ENCODE measurements at regions not wholly inside any gene's neighbourhood (a gene's known extent, or its start where the extent isn't known, plus 50 kb on each side); places are given as distances from the start of the nearest gene placed in this dataset.
"Not testable (repeated sequence)": the region's sequence is repeated elsewhere in the genome, so short reads cannot be mapped to it uniquely, and the experiment has no call there.

- intact Hi-C loops (cut with DNase I) = no loop called here
- DNase-seq (ENCODE audit: missing footprints) = no peak
- no peak for ATAC-seq
Measured at GRCh38 chr20:51275181-51275580, 252.3 kb upstream of the KCNG1 start.

GRCh38 chr20:51272401-51272800 is 249.5 kb upstream of the KCNG1 start:
- ATAC-seq = no peak
- no peak for DNase-seq (ENCODE audit: missing footprints)
- intact Hi-C loops (cut with DNase I) = no loop called here

DNA sequence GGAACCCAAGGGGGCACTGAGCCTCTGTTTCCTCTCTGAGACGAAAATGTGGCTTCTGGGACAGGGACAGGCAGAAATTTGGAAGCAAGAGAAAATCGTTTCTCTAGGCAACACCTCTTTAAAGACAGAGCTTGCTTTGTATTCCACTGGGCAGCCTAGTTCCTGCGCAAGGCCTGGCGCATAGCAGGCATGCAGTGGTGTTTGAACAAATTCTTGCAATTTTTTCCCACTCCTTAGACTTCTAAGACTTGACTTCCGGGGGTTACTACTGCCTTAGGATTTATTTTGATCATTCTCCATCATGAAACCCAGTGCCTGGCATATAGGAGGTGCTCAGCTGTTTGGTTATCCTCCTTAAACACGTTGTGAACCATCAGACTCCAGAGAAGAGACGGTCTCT is 249.0 kb upstream of the KCNG1 start:
- intact Hi-C loops (cut with DNase I) = no loop called here
- DNase-seq (ENCODE audit: missing footprints) (no peak), ATAC-seq (no peak)

DNA sequence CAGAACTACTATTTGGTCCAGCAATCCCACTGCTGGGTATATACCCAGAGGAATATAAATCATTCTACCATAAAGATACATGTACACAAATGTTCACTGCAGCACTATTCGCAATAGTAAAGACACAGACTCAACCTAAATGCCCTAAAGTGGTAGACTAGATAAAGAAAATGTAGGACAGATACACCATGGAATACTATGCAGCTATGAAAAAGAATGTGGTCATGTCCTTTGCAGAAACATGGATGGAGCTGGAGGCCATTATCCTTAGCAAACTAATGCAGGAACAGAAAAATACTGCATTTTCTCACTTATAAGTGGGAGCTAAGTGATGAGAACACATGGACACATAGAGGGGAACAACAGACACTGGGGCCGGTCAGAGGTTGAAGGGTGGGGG is 248.4 kb upstream of the KCNG1 start:
- ATAC-seq; intact Hi-C loops (cut with DNase I); DNase-seq (ENCODE audit: missing footprints): not testable (repeated sequence)

GRCh38 chr20:51269671-51270070 is 246.8 kb upstream of the KCNG1 start:
- DNase-seq (ENCODE audit: missing footprints) (no peak), ATAC-seq (no peak)
- intact Hi-C loops (cut with DNase I) = no loop called here

DNA sequence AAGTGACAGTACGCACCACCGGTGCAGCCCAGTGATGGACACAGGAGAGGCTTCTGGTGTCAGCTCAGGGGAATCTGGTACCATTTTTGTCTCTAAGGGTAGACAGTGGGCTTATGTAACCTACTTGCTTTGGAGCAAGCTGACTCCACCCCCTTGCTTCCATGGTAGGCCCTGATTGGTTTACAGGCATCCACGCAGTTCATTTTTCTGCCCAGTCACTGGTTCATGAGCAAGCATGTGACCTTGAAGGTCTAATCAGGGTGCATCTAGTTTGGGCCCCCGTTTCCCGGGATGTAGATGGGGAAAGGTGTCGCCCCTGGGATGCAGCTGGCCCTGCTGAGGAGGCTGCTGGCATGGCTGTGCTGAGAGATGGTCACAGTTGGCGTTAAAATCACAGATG is 244.8 kb upstream of the KCNG1 start:
- ATAC-seq (no peak), DNase-seq (ENCODE audit: missing footprints) (no peak)
- intact Hi-C loops (cut with DNase I) = no loop called here

DNA sequence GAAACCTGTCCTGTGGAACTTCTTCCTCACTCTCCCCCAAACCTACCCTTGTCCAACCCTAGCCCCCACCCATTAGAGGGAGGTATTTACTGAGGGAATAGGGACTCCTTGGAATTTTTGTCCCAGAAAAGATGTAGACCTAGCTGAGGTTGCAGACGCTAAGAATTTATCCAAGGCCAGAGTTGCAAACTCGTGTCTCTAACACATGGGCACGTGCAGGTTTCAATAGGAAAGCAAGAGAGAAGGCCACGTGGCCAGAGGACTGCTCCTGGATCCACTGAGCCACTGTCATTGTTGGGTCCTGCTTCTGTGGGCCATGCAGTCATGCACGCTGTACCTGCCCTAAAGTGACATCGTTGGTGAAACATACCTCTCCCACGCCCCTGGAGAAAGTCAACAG is 243.4 kb upstream of the KCNG1 start:
- ATAC-seq (no peak), DNase-seq (ENCODE audit: missing footprints) (no peak)
- intact Hi-C loops (cut with DNase I) = no loop called here

DNA sequence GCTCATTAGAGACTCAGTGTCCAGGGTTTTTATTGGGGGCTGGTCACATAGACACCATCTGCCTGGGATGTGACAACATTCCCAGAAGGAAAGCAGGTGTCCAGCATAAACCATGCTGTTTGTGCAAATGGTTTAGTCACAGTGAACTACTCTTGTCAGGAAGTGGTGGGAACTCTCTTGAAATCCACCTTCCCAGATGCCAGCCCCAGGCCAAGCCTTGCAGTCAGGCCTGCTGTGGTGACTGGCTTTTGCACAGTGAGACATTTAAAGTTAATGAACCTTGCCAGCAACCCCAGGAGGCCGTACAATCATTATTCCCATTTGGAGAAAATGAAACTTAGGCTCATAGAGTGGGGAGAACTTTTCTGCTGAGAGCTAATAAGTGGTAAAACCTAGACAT is 242.5 kb upstream of the KCNG1 start:
- ATAC-seq = no peak
- intact Hi-C loops (cut with DNase I) = no loop called here
- DNase-seq (ENCODE audit: missing footprints) = no peak

- ATAC-seq (no peak), DNase-seq (ENCODE audit: missing footprints) (no peak)
- intact Hi-C loops (cut with DNase I) = no loop called here
Measured at GRCh38 chr20:51262240-51262639, 239.3 kb upstream of the KCNG1 start.

- intact Hi-C loops (cut with DNase I) = no loop called here
- DNase-seq (ENCODE audit: missing footprints) (no peak), ATAC-seq (no peak)
Measured at GRCh38 chr20:51259455-51259854, 236.5 kb upstream of the KCNG1 start.

DNA sequence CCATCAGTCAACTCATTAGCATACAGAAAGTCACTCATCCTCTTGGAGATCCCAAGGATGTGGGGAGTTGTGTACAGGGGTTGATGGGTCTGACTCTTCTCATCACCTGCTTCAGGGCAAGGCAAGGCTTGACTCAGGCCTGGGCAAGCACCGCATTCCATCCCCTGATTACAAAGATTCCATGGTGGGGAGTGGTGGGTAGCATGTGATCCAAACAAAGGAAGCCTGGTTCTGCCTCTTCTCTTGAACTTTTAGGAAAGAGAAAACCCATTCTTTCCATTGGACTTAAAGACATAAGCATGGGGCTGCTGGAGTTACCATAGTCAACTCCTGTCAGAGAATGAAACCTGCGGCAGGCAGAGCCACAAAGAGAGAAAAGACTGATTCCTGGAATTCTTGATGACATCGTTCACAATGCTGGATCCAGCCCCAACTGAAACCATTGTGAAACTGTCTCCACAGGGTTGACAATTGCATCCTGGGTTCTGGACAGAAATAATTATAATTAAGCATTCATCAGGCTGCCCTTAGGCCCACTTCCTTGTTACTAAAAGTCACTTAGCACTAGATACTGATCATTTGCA is 235.8 kb upstream of the KCNG1 start:
- intact Hi-C loops (cut with DNase I) = no loop called here
- ATAC-seq (no peak), DNase-seq (ENCODE audit: missing footprints) (no peak)

DNA sequence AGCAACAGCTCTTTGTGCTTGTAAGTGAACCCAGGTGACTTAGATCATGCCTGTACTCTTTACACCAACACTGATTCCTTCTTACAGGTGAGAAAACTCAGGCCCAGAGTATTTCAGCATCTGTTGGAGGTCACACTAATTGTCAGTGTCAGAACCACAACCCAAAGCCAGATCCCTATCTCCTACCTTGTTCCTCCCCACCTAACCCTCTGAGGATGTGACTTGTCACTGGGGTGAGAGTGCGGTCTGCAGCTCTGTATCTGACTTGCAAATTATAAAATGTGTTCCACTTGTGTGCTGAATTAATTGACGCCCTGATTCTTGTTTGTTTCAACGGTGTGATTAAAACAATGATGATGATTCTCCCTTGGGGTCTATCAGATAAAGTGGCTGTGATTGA is 232.5 kb upstream of the KCNG1 start:
- DNase-seq (ENCODE audit: missing footprints) (no peak), ATAC-seq (no peak)
- intact Hi-C loops (cut with DNase I) = no loop called here

DNA sequence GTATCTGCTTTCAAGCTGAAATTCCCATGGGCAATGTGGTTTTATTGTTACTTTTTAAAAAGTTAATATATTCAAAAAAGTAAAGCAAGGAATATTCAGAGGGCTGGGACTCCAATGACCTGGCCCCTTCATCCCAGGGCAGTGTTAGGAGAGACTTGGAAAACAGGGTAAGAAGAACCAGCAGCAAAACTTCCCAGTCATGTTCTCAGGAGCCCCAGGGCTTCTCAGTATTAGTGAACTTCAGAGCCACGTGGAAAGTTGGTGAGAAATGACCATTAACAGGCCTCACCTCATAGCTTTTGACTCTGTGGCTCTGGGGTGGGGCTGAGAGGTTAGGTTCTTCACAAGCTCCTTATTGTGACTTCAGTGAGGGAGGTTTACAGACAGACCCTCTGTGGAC is 230.4 kb upstream of the KCNG1 start:
- ATAC-seq (no peak), DNase-seq (ENCODE audit: missing footprints) (no peak)
- intact Hi-C loops (cut with DNase I) = no loop called here

DNA sequence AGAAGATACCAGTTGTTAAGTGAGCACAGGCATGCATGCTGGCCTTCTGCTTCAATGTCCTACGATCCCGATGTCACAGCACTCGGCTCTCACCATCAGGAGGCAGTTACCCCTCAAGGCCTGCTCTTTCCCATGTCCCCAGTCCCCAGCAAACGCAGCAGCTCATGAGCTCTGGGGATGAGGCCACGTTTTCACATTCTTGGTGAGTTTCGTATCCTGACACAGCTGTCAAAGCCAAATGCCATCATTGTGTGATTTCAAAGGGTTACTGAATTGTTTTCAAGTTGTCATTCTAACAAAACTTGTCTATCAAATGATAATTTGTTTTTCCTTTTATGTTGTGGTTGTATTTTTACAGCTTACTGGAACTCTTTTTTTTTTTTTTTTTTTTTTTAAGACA is 226.9 kb upstream of the KCNG1 start:
- DNase-seq (ENCODE audit: missing footprints) = no peak
- ATAC-seq = no peak
- intact Hi-C loops (cut with DNase I) = no loop called here

DNA sequence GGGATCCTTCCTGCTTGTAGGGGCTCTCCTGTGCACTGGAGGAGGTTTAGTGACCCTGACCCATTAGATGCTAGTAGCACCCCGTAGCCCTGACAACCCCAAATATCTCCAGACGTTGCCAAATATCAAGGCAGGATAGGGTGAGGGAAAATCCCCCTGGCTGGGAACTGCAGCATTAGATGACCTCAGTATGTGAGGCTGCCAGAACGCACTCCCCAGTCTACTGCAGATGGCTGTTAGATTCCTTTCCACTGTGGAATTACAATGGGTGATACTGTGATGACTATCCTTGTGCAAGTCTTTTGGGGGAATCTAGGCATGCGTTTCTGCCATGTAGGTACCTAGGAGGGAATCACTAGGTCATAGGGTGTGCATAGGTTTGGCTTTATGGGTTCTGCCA is 226.3 kb upstream of the KCNG1 start:
- ATAC-seq (no peak), DNase-seq (ENCODE audit: missing footprints) (no peak)
- intact Hi-C loops (cut with DNase I) = no loop called here

DNA sequence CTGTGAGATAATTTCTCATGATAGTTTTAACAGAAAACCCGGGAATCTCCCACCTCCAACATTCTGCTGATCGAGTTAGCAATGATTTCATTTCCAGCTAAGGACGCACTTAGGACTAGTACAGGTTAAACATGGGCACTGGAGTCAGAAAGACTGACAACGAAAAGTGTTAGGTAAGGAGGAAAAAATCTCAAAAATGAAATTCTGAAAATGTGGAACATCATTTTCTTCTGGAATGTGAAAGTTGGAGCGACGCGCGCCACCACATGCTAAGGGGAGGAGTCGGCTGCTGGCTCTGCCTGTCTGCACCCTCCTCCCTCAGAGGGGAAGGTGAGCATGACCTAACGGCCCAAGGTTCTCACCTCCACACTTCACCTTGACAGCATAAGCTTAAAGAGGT is 221.6 kb upstream of the KCNG1 start:
- DNase-seq (ENCODE audit: missing footprints) (no peak), ATAC-seq (no peak)
- intact Hi-C loops (cut with DNase I) = no loop called here

- DNase-seq (ENCODE audit: missing footprints) (no peak), ATAC-seq (no peak)
- intact Hi-C loops (cut with DNase I) = no loop called here
Measured at GRCh38 chr20:51238675-51239305, 215.9 kb upstream of the KCNG1 start.

DNA sequence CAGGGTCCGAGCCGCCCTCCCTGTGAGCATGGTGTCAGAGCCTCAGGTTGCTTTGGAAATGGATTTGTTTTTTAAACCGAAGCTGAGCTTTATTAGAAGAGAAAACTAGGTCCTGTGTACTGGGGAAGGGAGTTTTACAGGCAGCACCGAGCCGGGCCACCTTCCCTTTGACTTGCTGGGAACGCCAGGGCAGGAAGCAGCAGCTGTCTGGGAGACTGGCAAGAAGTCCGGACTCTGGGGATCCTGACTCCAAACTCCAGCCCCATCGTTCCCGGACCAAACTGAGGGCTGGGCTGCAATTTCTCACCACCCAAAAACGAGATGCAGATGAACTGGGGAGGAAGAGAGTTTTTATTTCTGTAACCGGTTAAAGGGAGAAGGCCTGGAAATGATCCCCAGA is 214.9 kb upstream of the KCNG1 start:
- ATAC-seq = peak; percentile 68
- no peak for DNase-seq (ENCODE audit: missing footprints)
- intact Hi-C loops (cut with DNase I) = no loop called here

- intact Hi-C loops (cut with DNase I) = no loop called here
- ATAC-seq (peak; percentile 94), DNase-seq (ENCODE audit: missing footprints) (no peak)
Measured at GRCh38 chr20:51237278-51237677, 214.4 kb upstream of the KCNG1 start.

- ATAC-seq = no peak
- intact Hi-C loops (cut with DNase I) = no loop called here
- no peak for DNase-seq (ENCODE audit: missing footprints)
Measured at GRCh38 chr20:51236421-51236820, 213.5 kb upstream of the KCNG1 start.

GRCh38 chr20:51233345-51233744 is 210.4 kb upstream of the KCNG1 start:
- no peak for ATAC-seq

More at GRCh38 chr20:51233345-51233744, 210.4 kb upstream of the KCNG1 start:
- intact Hi-C loops (cut with DNase I) = no loop called here
- DNase-seq (ENCODE audit: missing footprints) = no peak

All from Right ventricle myocardium inferior (tissue), 1 donor.